Globus pallidus (tissue), 1 donor: ENCODE measurements at regions not wholly inside any gene's neighbourhood (a gene's known extent, or its start where the extent isn't known, plus 50 kb on each side); places are given as distances from the start of the nearest gene placed in this dataset.
"Not testable (repeated sequence)": the region's sequence is repeated elsewhere in the genome, so short reads cannot be mapped to it uniquely, and the experiment has no call there.

Experiments
- DNase-seq: peaks from one replicate; pipeline ENCODE4 v3.0.0-alpha.2; 2015; ENCODE audit warnings: low spot score

DNA sequence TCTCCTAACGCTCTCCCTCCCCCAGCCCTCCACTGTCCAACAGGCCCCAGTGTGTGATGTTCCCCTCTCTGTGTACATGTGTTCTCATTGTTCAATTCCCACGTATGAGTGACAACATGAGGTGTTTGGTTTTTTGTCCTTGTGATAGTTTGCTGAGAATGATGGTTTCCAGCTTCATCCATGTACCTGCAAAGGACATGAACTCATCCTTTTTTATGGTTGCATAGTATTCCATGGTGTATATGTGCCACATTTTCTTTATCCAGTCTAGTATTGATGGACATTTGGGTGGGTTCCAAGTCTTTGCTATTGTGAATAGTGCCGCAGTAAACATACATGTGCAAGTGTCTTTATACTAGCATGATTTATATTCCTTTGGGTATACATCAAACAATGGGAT, 347.4 kb downstream of the MAGEE1 start:
- not testable (repeated sequence) for DNase-seq

GRCh38 chrX:76796311-76796710, 368.8 kb downstream of the MAGEE1 start:
- DNase-seq, result no peak

DNA sequence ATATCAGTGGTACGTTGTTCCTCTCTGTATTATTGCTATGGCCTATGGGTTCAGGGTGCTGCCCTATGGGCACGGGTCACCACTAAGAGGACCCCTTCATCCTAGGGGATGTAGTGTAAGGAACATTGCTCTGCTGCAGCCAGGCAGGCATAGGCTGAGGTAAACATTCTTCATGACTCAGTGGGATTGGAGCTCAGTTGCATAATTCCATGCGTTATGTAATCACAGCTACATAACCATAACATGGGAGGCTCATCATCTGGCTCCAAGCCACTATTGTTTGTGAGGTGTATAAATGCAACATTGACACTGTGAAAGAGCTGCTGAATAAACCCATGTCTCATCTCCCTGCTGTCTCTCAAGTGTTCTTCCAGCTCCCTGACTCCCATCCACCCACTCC, 375.2 kb downstream of the MAGEE1 start:
- no peak for DNase-seq

- DNase-seq, result no peak
Observed at GRCh38 chrX:76815754-76816153, 388.2 kb downstream of the MAGEE1 start.

DNA sequence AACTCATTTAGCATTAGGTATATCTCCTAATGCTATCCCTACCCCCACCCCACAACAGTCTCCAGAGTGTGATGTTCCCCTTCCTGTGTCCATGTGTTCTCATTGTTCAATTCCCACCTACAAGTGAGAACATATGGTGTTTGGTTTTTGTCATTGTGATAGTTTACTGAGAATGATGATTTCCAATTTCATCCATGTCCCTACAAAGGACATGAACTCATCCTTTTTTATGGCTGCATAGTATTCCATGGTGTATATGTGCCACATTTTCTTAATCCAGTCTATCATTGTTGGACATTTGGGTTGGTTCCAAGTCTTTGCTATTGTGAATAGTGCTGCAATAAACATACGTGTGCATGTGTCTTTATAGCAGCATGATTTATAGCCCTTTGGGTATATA, 389.8 kb downstream of the MAGEE1 start:
- DNase-seq, result not testable (repeated sequence)

- DNase-seq, result no peak
Observed at GRCh38 chrX:76821276-76821675, 393.8 kb downstream of the MAGEE1 start.

DNA sequence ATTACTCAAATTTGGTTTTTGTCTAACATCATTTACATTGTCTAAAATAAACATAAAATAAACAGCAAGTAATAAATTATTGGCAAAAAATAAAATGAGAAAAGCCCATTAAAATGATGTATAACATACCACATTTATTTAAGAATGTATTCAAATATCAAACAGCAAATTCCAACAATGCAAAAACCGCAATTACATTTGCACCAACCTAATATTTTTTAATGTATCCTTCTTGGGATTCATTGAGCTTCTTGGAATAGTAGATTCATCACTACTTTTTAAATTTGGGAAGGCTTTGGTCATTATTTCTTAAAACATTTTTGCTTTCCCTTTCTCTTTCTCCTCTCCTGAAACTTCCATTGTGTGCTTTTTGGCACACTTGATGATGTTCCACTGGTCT, 400.2 kb downstream of the MAGEE1 start:
- no peak for DNase-seq

DNA sequence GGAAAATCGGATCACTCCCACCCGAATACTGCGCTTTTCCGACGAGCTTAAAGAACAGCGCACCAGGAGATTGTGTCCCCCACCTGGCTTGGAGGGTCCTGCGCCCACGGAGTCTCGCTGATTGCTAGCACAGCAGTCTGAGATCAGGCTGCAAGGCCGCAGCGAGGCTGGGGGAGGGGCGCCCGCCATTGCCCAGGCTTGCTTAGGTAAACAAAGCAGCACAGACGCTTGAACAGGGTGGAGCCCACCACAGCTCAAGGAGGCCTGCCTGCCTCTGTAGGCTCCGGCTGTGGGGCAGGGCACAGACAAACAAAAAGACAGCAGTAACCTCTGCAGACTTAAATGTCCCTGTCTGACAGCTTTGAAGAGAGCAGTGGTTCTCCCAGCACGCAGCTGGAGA, 413.4 kb downstream of the MAGEE1 start:
- not testable (repeated sequence) for DNase-seq

- peak; percentile 0 for DNase-seq
Observed at GRCh38 chrX:76850851-76851250, 423.3 kb downstream of the MAGEE1 start.

- no peak for DNase-seq
Observed at GRCh38 chrX:76862509-76862908, 435.0 kb downstream of the MAGEE1 start.

GRCh38 chrX:76893930-76894329, 466.4 kb downstream of the MAGEE1 start:
- DNase-seq, result no peak

- no peak for DNase-seq
Observed at GRCh38 chrX:76915836-76916235, 488.3 kb downstream of the MAGEE1 start.

DNA sequence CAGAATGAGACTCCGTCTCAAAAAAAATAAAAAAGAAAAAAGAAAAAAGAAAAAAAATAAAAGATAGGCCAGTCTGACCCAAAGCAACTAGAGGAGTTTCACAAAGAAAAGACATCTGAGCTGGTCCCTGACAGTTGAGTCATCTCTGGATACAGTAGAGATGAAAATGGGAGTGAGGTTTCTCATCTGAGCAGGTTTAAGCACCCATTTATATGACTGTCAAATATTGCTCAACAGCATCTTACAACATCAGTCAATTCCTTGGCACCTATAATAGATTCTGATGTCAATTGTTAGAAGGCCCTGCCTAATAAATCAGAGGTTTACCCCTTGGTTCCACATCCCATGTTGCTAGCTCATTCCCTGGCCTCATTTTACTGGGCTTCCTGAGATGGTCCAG, 490.5 kb downstream of the MAGEE1 start:
- DNase-seq, result no peak

- no peak for DNase-seq
Observed at GRCh38 chrX:76919761-76920160, 492.3 kb downstream of the MAGEE1 start.

GRCh38 chrX:76920607-76921006, 493.1 kb downstream of the MAGEE1 start:
- DNase-seq, result no peak

- DNase-seq, result no peak
Observed at GRCh38 chrX:76921176-76921575, 493.7 kb downstream of the MAGEE1 start.

- DNase-seq, result no peak
Observed at GRCh38 chrX:76922100-76922499, 494.6 kb downstream of the MAGEE1 start.

GRCh38 chrX:76924616-76925015, 497.1 kb downstream of the MAGEE1 start:
- DNase-seq, result not testable (repeated sequence)

DNA sequence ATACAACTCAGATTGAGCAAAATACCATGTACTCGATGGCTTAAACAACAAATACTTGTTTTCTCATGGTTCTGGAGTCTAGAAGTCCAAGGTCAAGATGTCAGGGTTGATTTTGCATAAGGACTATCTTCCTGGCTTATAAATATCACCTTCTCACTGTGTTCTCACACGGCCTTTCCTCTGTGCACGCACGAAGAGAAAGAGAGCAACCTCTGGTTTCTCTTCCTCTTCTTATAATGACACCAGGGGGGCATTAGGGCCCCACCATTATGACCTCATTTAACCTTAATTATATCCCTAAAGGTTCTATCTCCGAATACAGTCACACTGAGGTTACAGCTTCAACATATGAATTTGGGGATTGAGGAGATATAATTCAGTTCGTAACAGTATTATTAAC, 504.0 kb downstream of the MAGEE1 start:
- no peak for DNase-seq

- no peak for DNase-seq
Observed at GRCh38 chrX:76957485-76957884, 489.7 kb upstream of the FGF16 start.

DNA sequence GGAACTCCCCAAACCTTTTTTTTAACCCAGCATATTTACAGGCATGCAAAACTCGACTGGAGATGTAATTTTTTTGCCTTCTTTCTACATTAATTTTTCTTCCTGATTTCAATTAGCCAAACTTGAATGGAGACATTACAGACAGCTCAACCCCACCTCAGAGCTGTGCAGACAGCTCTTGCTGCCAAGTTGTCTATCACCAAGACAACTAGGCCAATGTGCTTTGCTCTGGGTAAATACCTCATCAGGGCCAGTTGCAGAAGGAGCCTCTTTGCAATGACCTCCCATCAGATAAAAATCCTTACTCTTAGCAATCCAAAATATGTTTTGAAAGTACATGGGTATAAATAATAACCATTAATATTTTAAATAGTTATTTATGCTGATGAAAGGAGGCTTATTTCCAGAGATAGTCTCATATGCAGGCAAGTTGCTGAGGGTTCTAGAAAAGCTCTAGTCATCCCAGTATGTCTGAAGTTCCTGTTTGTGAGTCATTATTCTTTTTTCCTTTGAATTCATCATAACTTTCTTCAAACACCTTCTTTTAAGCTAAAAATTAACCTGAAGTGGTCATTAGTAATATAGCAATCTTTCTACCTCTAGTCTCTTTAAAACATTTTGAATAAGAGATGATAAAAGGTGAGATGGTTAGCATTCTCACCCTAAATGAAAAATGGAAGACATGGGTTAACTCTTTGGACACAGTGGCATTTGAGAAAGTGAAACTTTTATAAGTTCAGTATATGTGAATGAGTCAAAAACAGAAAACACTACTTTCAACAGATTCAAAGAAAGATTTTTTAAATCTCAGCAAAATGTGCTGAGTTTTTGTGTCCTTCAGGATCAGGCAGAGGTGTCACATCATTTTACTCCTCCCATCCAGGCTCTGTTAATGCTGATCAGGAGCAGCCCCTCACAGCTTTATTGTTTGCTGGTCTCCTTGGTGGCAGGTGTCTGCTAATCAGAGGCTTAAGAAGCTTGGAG, 475.5 kb upstream of the FGF16 start:
- no peak for DNase-seq

GRCh38 chrX:76977452-76977851, 469.7 kb upstream of the FGF16 start:
- DNase-seq, result no peak

DNA sequence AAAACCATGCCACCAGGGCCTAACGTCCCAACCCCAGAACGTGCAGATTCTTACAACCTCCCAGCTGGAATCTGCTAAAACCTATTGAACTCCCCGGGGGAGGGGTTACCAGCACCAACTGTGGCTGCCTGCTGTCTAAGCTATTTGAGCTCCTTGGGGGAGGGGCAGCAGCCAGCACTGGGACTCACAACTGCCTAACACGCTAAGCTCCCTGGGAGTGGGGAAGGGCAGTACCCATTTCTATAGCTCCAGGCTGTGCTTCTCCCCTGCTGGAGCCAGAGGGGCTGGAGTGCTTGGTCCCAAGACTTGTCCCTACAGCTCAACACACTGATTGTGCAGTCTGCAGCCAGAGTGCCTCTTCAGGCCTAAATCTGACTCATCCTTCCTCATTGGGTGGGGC, 459.8 kb upstream of the FGF16 start:
- DNase-seq, result no peak

DNA sequence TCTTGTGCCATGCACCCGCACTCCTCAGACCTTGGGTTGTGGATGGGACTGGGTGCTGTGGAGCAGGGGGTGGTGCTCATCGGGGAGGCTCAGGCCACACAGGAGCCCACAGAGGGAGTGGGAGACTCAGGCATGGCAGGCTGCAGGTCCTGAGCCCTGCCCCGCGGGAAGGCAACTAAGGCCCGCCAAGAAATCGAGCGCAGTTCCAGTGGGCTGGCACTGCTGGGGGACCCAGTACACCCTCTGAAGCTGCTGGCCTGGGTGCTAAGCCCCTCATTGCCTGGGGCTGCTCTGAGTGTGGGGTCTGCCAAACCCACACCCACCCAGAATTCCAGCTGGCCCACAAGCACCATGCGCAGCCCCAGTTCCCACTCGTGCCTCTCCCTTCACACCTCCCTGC, 450.5 kb upstream of the FGF16 start:
- no peak for DNase-seq
